ENCODE measurements at regions not wholly inside any gene's neighbourhood (a gene's known extent, or its start where the extent isn't known, plus 50 kb on each side); places are given as distances from the start of the nearest gene placed in this dataset.
"Not testable (repeated sequence)": the region's sequence is repeated elsewhere in the genome, so short reads cannot be mapped to it uniquely, and the experiment has no call there.

DNA sequence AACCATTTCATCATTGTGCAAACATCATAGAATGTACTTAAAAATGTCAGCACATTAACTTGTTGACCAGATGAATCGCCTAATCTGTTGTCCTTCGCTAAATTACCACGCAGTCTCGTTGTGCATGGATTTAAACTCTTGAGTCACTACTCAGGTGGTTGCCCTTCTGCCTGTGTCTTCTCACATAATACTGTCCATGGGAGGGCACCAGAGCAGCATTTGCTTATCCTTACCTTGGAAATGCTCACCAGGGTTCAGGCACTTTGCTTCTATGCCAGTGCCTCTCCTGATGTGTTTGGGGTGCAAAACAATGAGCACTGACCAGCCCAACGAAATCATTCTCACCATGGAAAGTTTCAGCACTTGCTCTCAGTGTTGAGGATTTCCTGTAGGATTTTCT lies 559.9 kb downstream of the RWDD3 start:
- Histone ChIP-seq H3K79me2 (ENCODE audit: control insufficient read depth, insufficient read depth, low read length) (no peaks in the 10 kb centered on the region), H3K4me3 (replicated peaks in 1 of 3; ENCODE audit: insufficient read depth in 1 of 3, low read depth in 1 of 3, low read length in 3 of 3) (no peak overlapping the region), H3K4me1 (ENCODE audit: control insufficient read depth, extremely low read depth, insufficient read depth, low read length) (no peaks in the 10 kb centered on the region), H3K9me3 (replicated peaks; ENCODE audit: control insufficient read depth, insufficient read depth, low read length) (no peaks in the 10 kb centered on the region), H4K20me1 (replicated peaks; ENCODE audit: control insufficient read depth, extremely low read depth, insufficient read depth, low read length) (no peaks in the 10 kb centered on the region), H3K27me3 (ENCODE audit: control insufficient read depth in 2 of 2, insufficient read depth in 2 of 2, low read length in 2 of 2) (no peaks in the 10 kb centered on the region), H3K9ac (replicated peaks; ENCODE audit: extremely low read depth, insufficient read depth, low read length) (no peak overlapping the region), H3K27ac (ENCODE audit: insufficient read depth, low read depth, low read length) (no peak overlapping the region), H3K9me1 (replicated peaks; ENCODE audit: control insufficient read depth, extremely low read depth, insufficient read depth, low read length) (no peaks in the 10 kb centered on the region), H3K4me2 (ENCODE audit: insufficient read depth, low read length) (no peak overlapping the region), H2AFZ (ENCODE audit: low read depth, low read length) (no peak overlapping the region), H3K36me3 (ENCODE audit: control insufficient read depth in 2 of 2, extremely low read depth in 1 of 2, insufficient read depth in 2 of 2, low read length in 2 of 2) (no peaks in the 10 kb centered on the region)
- dilution Hi-C loops (cut with MboI; ENCODE audit: extremely low pct_ligation_motif_present, low sequenced_read_pairs) (no loop called here), intact Hi-C loops (cut with micrococcal nuclease) (no loop called here)
- FAIRE-seq = no peak
- CTCF ChIA-PET = no interaction called here
- POLR2A ChIA-PET = no interaction called here
- DNase-seq (ENCODE audit: low read depth, low spot score) = no peak
- BruUV-seq (replicated peaks) = no TSS peak
- no peak for TF ChIP-seq POLR2AphosphoS5 (IDR thresholded peaks at IDR 0.05; ENCODE audit: insufficient read depth, low read depth, low read length)
- no peak for TF ChIP-seq MYC (IDR thresholded peaks at IDR 0.05; ENCODE audit: low read depth, low read length)
- no peak for TF ChIP-seq EZH2 (IDR thresholded peaks at IDR 0.05; ENCODE audit: borderline replicate concordance, low read depth, low read length, severe bottlenecking)

DNA sequence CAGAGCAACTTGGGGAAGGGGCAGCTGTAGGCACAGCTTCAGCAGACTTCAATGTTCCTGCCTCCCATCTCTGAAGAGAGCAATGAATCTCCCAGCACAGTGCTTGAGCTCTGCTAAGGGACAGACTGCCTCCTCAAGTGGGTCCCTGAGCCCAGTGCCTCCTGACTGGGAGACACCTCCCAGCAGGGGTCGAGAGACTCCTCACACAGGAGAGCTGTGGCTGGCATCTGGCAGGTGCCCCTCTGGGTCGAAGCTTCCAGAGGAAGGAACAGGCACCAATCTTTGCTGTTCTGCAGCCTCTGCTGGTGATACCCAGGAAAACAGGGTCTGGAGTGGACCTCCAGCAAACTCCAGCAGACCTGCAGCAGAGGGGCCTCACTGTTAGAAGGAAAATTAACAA lies 563.8 kb downstream of the RWDD3 start:
- dilution Hi-C loops (cut with MboI; ENCODE audit: extremely low pct_ligation_motif_present, low sequenced_read_pairs); BruUV-seq (replicated peaks); FAIRE-seq; H4K20me1 ChIP-seq (replicated peaks; ENCODE audit: control insufficient read depth, extremely low read depth, insufficient read depth, low read length); CTCF ChIA-PET; H3K4me2 ChIP-seq (ENCODE audit: insufficient read depth, low read length); H3K9me3 ChIP-seq (replicated peaks; ENCODE audit: control insufficient read depth, insufficient read depth, low read length); H3K4me3 ChIP-seq (replicated peaks in 1 of 3; ENCODE audit: insufficient read depth in 1 of 3, low read depth in 1 of 3, low read length in 3 of 3); H3K79me2 ChIP-seq (ENCODE audit: control insufficient read depth, insufficient read depth, low read length); DNase-seq (ENCODE audit: low read depth, low spot score); H3K27ac ChIP-seq (ENCODE audit: insufficient read depth, low read depth, low read length); POLR2A ChIA-PET; intact Hi-C loops (cut with micrococcal nuclease); H3K36me3 ChIP-seq (ENCODE audit: control insufficient read depth in 2 of 2, extremely low read depth in 1 of 2, insufficient read depth in 2 of 2, low read length in 2 of 2); H3K27me3 ChIP-seq (ENCODE audit: control insufficient read depth in 2 of 2, insufficient read depth in 2 of 2, low read length in 2 of 2); H3K4me1 ChIP-seq (ENCODE audit: control insufficient read depth, extremely low read depth, insufficient read depth, low read length); H3K9me1 ChIP-seq (replicated peaks; ENCODE audit: control insufficient read depth, extremely low read depth, insufficient read depth, low read length); H2AFZ ChIP-seq (ENCODE audit: low read depth, low read length); H3K9ac ChIP-seq (replicated peaks; ENCODE audit: extremely low read depth, insufficient read depth, low read length): not testable (repeated sequence)

Measured in endothelial cell of umbilical vein (primary cell).